ENCODE measurements at regions not wholly inside any gene's neighbourhood (a gene's known extent, or its start where the extent isn't known, plus 50 kb on each side); places are given as distances from the start of the nearest gene placed in this dataset.

DNA sequence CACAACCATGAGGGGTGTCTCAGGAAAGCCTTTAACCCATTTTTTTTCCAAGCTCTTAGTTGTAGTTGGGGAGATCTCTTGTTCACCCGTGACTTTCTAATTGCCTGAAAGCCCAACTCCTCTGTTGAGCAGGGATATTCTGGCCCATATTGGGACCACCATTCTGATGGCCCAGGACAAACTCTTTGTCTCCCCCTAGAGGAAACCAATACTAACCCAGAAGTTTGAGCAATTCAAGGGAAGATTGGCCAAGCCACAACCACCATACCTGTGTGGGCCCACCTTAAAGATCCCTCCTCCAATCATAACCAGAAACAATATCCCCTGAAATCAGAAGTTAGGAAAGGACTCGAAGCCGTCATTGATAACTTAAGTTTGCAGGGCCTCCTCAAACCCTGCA, 132.6 kb downstream of the THBS2 start:
- Histone ChIP-seq H2BK20ac (ENCODE audit: low read depth, low read length) (no peak overlapping the region), H3K79me1 (ENCODE audit: low read depth in 1 of 2, low read length in 2 of 2) (no peaks in the 10 kb centered on the region), H3K4ac (ENCODE audit: low read depth, low read length) (no peak overlapping the region), H3K9ac (ENCODE audit: low read depth, low read length) (no peak overlapping the region), H2BK15ac (ENCODE audit: low read depth, low read length) (no peak overlapping the region), H3K9me1 (ENCODE audit: insufficient read depth, low read length) (no peaks in the 10 kb centered on the region), H4K20me1 (ENCODE audit: insufficient read depth, low read length) (no peaks in the 10 kb centered on the region), H2AK5ac (ENCODE audit: low read depth, low read length) (no peak overlapping the region), H3K27ac (ENCODE audit: insufficient read depth, low read length) (no peak overlapping the region), H3K27me3 (ENCODE audit: control insufficient read depth, insufficient read depth, low read length) (no peaks in the 10 kb centered on the region; the same call in 1 of the 2 replicates), H2BK5ac (ENCODE audit: low read depth, low read length, poor library complexity, severe bottlenecking) (no peak overlapping the region), H4K91ac (ENCODE audit: insufficient read depth, low read depth, low read length) (no peak overlapping the region), H3K56ac (ENCODE audit: extremely low read depth, insufficient read depth, low read length) (no peak overlapping the region), H3K4me2 (ENCODE audit: low read depth, low read length) (no peak overlapping the region), H2AK9ac (replicated peaks; ENCODE audit: low read depth, low read length, poor library complexity) (no peak overlapping the region), H2BK120ac (ENCODE audit: low read depth, low read length) (no peak overlapping the region), H3K4me1 (ENCODE audit: control insufficient read depth, insufficient read depth, low read length) (no peaks in the 10 kb centered on the region), H4K8ac (ENCODE audit: low read depth in 2 of 2, low read length in 2 of 2) (no peak overlapping the region), H3K36me3 (ENCODE audit: control insufficient read depth, insufficient read depth, low read length) (no peaks in the 10 kb centered on the region), H2AFZ (replicated peaks; ENCODE audit: low read length, poor library complexity) (no peak overlapping the region), H3K18ac (ENCODE audit: low read depth, low read length) (no peak overlapping the region), H3K14ac (replicated peaks; ENCODE audit: low read depth, low read length) (no peak overlapping the region), H4K5ac (ENCODE audit: low read depth, low read length) (no peak overlapping the region), H3K23ac (ENCODE audit: low read depth, low read length) (no peak overlapping the region), H3K4me3 (ENCODE audit: insufficient read depth, low read depth, low read length) (no peak overlapping the region), H3K9me3 (ENCODE audit: control insufficient read depth, insufficient read depth, low read length) (no peaks in the 10 kb centered on the region)
- ChIA-PET POLR2A (ENCODE audit: unreplicated experiment) (no interaction called here), CTCF (no interaction called here)
- no peak for TF ChIP-seq MAZ (IDR thresholded peaks at IDR 0.05; ENCODE audit: borderline replicate concordance, low read depth, low read length)
- no peak for TF ChIP-seq ELK1 (IDR thresholded peaks at IDR 0.05; ENCODE audit: borderline replicate concordance, low read depth, low read length)
- TF ChIP-seq CEBPB (IDR thresholded peaks at IDR 0.05; ENCODE audit: low read depth, low read length) = no peak
- no peak for TF ChIP-seq NFE2L2 (IDR thresholded peaks at IDR 0.05; ENCODE audit: low read depth, low read length)
- TF ChIP-seq, protein P1, sequence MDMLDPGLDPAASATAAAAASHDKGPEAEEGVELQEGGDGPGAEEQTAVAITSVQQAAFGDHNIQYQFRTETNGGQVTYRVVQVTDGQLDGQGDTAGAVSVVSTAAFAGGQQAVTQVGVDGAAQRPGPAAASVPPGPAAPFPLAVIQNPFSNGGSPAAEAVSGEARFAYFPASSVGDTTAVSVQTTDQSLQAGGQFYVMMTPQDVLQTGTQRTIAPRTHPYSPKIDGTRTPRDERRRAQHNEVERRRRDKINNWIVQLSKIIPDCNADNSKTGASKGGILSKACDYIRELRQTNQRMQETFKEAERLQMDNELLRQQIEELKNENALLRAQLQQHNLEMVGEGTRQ (IDR thresholded peaks at IDR 0.05; ENCODE audit: low read depth, low read length) = no peak
- TF ChIP-seq CHD1 (IDR thresholded peaks at IDR 0.05; ENCODE audit: low read depth, low read length) = no peak
- no peak for TF ChIP-seq MXI1 (IDR thresholded peaks at IDR 0.05; ENCODE audit: borderline replicate concordance, low read depth, low read length)
- no peak for TF ChIP-seq RFX5 (IDR thresholded peaks at IDR 0.05; ENCODE audit: low read depth, low read length)
- TF ChIP-seq POLR2A (IDR thresholded peaks at IDR 0.05; ENCODE audit: low read depth, low read length) = no peak
- no peak for TF ChIP-seq MAFK (IDR thresholded peaks at IDR 0.05; ENCODE audit: low read depth, low read length)
- TF ChIP-seq RAD21 (IDR thresholded peaks at IDR 0.05; ENCODE audit: low read length) = no peak
- no peak for TF ChIP-seq FOS (IDR thresholded peaks at IDR 0.05; ENCODE audit: low read depth, low read length)
- TF ChIP-seq SMC3 (IDR thresholded peaks at IDR 0.05; ENCODE audit: low read depth, low read length) = no peak
- in situ Hi-C loops (cut with MboI; ENCODE audit: low sequenced_read_pairs) = no loop called here
- no peak for ATAC-seq (ENCODE audit: low read depth)
- intact Hi-C loops (cut with micrococcal nuclease) = no loop called here
- no peak for DNase-seq
- BruUV-seq (replicated peaks) = no TSS peak
- dilution Hi-C loops (cut with HindIII; ENCODE audit: low sequenced_read_pairs, unreplicated experiment) = no loop called here
- no CpG with 5 or more reads among the region's 3 CpGs for WGBS, 2 experiments (ENCODE audit: extremely low coverage in 2 of 2, insufficient read length in 1 of 2)
